Non-pigmented ciliary epithelial cell (primary cell): ENCODE measurements at regions not wholly inside any gene's neighbourhood (a gene's known extent, or its start where the extent isn't known, plus 50 kb on each side); places are given as distances from the start of the nearest gene placed in this dataset.
A peak's percentile ranks its signal among the peaks of the same experiment; 100 is the strongest.
"Not testable (repeated sequence)": the region's sequence is repeated elsewhere in the genome, so short reads cannot be mapped to it uniquely, and the experiment has no call there.

Source experiments
- DNase-seq: peaks from one replicate; pipeline ENCODE4 v3.0.0-alpha.2; 2010; ENCODE audit warnings: low read depth

- no peak for DNase-seq
Observed at GRCh38 chr4:103499094-103499493, 220.7 kb downstream of the TACR3 start.

GRCh38 chr4:103498161-103499070 is 221.4 kb downstream of the TACR3 start:
- peak; percentile 64 for DNase-seq

DNA sequence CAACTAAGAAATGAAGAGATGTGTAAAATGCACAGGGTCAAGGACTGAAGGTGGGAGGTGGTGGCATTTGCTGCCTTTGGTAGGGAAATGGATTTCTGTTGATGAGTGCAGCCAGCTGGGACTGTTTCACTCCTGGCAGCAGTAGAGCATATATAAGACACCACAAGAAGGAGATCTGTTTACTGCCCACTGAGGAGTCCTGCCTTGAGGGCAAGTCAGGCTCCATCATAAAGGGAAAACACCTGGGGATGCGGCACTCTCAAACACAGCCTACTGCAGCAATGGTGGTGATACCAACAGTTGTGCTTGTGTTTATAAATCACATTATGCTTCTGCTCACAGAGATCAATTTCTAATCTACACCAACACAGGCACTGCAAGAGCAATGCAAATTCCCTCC is 222.1 kb downstream of the TACR3 start:
- DNase-seq = no peak

DNA sequence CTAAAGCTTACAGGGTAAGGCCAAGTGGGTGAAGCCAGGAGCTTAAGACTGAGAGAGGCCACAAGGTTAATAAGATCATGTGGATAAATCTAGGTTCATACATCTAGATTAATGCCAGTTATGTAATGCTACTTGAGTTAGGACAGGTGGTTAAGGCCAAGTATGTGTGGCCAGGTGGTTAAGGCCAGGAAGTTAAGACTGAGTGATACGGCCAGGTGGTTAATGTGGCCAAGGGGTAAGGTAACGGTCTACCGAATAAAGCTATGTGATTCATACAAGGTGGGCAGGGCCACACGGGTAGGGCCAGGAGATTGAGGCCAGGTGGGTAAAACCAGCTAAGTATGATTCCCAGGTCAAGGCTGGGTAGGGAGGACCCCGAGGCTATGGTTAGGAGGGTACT is 223.0 kb downstream of the TACR3 start:
- no peak for DNase-seq

GRCh38 chr4:103493450-103494159 is 226.2 kb downstream of the TACR3 start:
- no peak for DNase-seq

DNA sequence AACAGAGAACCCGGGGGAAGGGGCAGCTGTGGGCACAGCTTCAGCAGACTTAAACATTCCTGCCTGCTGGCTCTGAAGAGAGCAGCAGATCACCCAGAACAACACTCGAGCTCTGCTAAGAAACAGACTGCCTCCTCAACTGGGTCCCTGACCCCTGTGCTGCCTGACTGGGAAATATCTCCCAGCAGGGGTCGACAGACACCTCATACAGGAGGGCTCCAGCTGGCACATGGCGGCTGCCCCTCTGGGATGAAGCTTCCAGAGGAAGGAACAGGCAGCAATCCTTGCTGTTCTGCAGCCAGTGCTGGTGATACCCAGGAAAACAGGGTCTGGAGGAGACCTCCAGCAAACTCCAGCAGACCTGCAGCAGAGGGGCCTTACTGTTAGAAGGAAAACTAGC is 234.5 kb downstream of the TACR3 start:
- not testable (repeated sequence) for DNase-seq

- no peak for DNase-seq
Observed at GRCh38 chr4:103484521-103484920, 235.3 kb downstream of the TACR3 start.

DNA sequence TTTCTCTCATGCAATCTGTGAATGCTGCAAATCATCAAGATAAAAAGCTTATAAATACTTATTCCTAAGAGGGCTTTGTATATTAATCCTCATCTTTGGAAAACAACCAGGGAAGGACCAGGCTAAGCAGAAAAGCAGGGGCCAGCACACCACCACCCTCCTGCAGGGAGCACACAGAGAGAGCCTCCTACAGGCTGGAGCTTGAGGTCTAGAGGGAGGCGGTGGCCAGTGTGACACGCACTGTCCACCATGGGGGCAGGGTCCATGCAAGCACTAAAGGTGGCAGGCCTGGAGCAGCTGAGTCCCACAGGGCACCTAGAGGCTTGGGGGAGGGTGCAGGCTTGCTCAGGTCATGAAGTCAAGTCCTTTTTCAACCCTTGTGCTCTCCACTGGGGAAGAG is 236.9 kb downstream of the TACR3 start:
- no peak for DNase-seq

GRCh38 chr4:103482471-103482870 is 237.3 kb downstream of the TACR3 start:
- DNase-seq = no peak

GRCh38 chr4:103478734-103479133 is 241.1 kb downstream of the TACR3 start:
- no peak for DNase-seq

GRCh38 chr4:103478210-103478609 is 241.6 kb downstream of the TACR3 start:
- DNase-seq = no peak

GRCh38 chr4:103457566-103457965 is 259.4 kb upstream of the CENPE start:
- no peak for DNase-seq

- peak; percentile 13 for DNase-seq
Observed at GRCh38 chr4:103451341-103451740, 253.2 kb upstream of the CENPE start.

DNA sequence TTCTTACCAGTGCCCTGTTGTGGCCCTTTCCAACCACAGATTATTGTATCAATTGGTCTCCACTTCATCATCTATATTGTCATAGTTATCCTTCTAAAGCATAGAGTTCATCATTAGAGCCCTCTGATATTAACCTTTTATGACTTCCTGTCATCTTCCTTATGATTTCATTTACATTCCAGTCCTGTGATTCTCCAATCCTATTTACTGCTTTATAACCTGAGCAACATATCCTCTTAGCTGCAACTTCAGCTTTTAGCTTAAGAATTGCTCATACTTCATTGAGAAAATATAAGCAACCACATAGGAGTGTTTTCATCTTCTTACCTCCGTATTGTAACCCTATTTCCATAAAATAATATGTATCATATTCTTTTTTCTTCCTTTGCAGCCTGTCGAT is 252.6 kb upstream of the CENPE start:
- no peak for DNase-seq

- no peak for DNase-seq
Observed at GRCh38 chr4:103449296-103450023, 251.3 kb upstream of the CENPE start.

DNA sequence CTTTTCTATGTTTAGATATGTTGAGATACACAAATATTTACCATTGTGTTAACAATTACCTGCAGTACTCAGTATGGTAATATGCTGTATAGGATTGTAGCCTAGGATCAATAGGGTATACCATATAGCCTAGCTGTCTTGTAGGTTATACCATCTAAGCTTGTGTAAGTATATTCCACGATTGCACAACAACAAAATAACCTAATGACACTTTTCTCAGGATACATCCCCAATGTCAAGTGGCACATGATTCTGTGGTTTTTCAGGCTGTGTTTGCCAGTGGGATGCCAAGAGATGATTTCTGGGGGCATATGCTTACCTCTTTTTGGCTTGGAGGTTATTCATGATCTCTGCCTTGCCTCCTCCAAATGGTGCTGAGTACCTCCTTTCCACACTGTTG is 247.2 kb upstream of the CENPE start:
- DNase-seq = no peak

GRCh38 chr4:103443324-103443723 is 245.2 kb upstream of the CENPE start:
- DNase-seq = no peak

DNA sequence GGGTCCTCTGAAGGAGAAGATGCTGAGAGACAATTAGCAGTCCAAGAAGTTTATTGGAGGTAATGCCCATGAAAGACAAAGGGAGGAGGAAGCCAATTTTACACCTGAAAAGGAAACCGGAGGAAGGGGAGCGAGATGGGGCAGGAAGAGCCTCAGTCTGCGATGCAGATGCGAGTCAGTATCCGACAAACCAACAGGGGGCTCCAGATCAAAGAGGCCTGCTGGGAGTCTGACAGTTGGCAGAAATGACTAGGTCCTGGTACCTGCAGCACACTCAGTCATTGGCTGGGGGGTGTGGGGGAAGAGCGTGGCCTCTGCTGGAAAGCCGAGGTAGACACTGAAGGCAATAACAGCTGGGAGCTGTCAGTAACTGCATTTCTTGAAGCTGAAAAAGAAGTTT is 231.1 kb upstream of the CENPE start:
- DNase-seq = no peak

DNA sequence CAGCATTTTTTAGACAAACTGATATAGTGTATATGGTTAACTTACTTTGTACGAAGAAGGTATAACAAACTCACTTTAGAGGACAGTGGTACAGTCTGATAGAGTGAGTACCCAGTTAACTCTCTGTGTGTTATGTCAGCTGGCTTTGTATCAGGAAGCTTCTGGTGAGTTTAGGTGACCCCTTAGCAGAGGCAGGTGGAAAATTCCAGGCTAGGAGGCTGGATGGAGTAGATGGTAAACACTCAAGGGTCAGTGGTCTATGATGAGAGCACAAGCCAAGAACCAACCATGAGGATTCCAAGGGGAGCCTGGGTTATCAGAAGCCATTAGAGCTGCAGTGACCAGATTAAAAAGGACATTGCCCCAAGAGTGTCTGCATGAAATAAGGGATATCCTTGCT is 227.3 kb upstream of the CENPE start:
- no peak for DNase-seq

- DNase-seq = no peak
Observed at GRCh38 chr4:103424853-103425252, 226.7 kb upstream of the CENPE start.

- DNase-seq = no peak
Observed at GRCh38 chr4:103423261-103423660, 225.1 kb upstream of the CENPE start.

- no peak for DNase-seq
Observed at GRCh38 chr4:103422467-103423219, 224.5 kb upstream of the CENPE start.
